Activated T-cell treated with anti-CD3 and anti-CD28 coated beads for 1 hour (primary cell): ENCODE measurements at regions not wholly inside any gene's neighbourhood (a gene's known extent, or its start where the extent isn't known, plus 50 kb on each side); places are given as distances from the start of the nearest gene placed in this dataset.
"Not testable (repeated sequence)": the region's sequence is repeated elsewhere in the genome, so short reads cannot be mapped to it uniquely, and the experiment has no call there.

Experiments used
- DNase-seq: peaks from one replicate; pipeline ENCODE4 v3.0.0-alpha.2; 2020; ENCODE audit warnings: low read depth

GRCh38 chr18:40148960-40149359, 1806.1 kb upstream of the PIK3C3 start:
- DNase-seq: no peak

- DNase-seq: no peak
These were observed 1821.8 kb upstream of the PIK3C3 start for GRCh38 chr18:40133253-40133652.

- DNase-seq: not testable (repeated sequence)
These were observed 1822.6 kb upstream of the PIK3C3 start for GRCh38 chr18:40132438-40132837.

- DNase-seq: no peak
These were observed 1830.9 kb upstream of the PIK3C3 start for GRCh38 chr18:40124107-40124506.

GRCh38 chr18:40120796-40121391, 1834.1 kb upstream of the PIK3C3 start:
- no peak for DNase-seq

- DNase-seq: no peak
These were observed 1834.7 kb upstream of the PIK3C3 start for GRCh38 chr18:40120356-40120755.

GRCh38 chr18:40119581-40119980, 1835.5 kb upstream of the PIK3C3 start:
- not testable (repeated sequence) for DNase-seq

GRCh38 chr18:40110455-40110854, 1844.6 kb upstream of the PIK3C3 start:
- DNase-seq: no peak

- no peak for DNase-seq
These were observed 1845.6 kb upstream of the PIK3C3 start for GRCh38 chr18:40109252-40110049.

- DNase-seq: no peak
These were observed 1846.4 kb upstream of the PIK3C3 start for GRCh38 chr18:40108596-40108995.

GRCh38 chr18:40102903-40103302, 1852.1 kb upstream of the PIK3C3 start:
- no peak for DNase-seq

- no peak for DNase-seq
These were observed 1855.4 kb upstream of the PIK3C3 start for GRCh38 chr18:40099641-40100040.

- DNase-seq: no peak
These were observed 1858.4 kb upstream of the PIK3C3 start for GRCh38 chr18:40096675-40097074.

- no peak for DNase-seq
These were observed 1860.6 kb upstream of the PIK3C3 start for GRCh38 chr18:40094441-40094840.

- DNase-seq: no peak
These were observed 1866.9 kb upstream of the PIK3C3 start for GRCh38 chr18:40088130-40088529.

GRCh38 chr18:40079786-40080185, 1875.2 kb upstream of the PIK3C3 start:
- no peak for DNase-seq

- DNase-seq: no peak
These were observed 1879.4 kb upstream of the PIK3C3 start for GRCh38 chr18:40075616-40076015.

- no peak for DNase-seq
These were observed 1882.3 kb upstream of the PIK3C3 start for GRCh38 chr18:40072761-40073160.

- no peak for DNase-seq
These were observed 1888.7 kb upstream of the PIK3C3 start for GRCh38 chr18:40066368-40066767.

GRCh38 chr18:40063488-40063887, 1891.5 kb upstream of the PIK3C3 start:
- no peak for DNase-seq

GRCh38 chr18:40061086-40061485, 1893.9 kb upstream of the PIK3C3 start:
- DNase-seq: no peak

GRCh38 chr18:40060562-40060961, 1894.5 kb upstream of the PIK3C3 start:
- no peak for DNase-seq

- DNase-seq: no peak
These were observed 1896.0 kb upstream of the PIK3C3 start for GRCh38 chr18:40058811-40059570.
